Effector memory CD4-positive, alpha-beta T cell (primary cell): ENCODE measurements at regions not wholly inside any gene's neighbourhood (a gene's known extent, or its start where the extent isn't known, plus 50 kb on each side); places are given as distances from the start of the nearest gene placed in this dataset.

ENCODE experiments used
- DNase-seq, 3 donors: peaks; one replicate each; pipeline ENCODE4 v3.0.0-alpha.2; 2020
- H3K27ac ChIP-seq: 2 replicates; pipeline ENCODE4 v1.7.0; 2013; ENCODE audit warnings: mild to moderate bottlenecking, low read length, moderate library complexity; ENCODE audit not compliant: insufficient read depth, poor library complexity, severe bottlenecking
- H3K27me3 ChIP-seq: replicated peaks from 2 replicates; pipeline ENCODE4 v1.7.0; 2013; ENCODE audit warnings: mild to moderate bottlenecking, low read length; ENCODE audit not compliant: insufficient read depth, control insufficient read depth, poor library complexity, severe bottlenecking
- H3K36me3 ChIP-seq: 2 replicates; pipeline ENCODE4 v1.7.0; 2013; ENCODE audit warnings: mild to moderate bottlenecking, low read length, moderate library complexity; ENCODE audit not compliant: control insufficient read depth, insufficient read depth
- H3K4me1 ChIP-seq: 2 replicates; pipeline ENCODE4 v1.7.0; 2013; ENCODE audit warnings: low read length, mild to moderate bottlenecking; ENCODE audit not compliant: control insufficient read depth, insufficient read depth, poor library complexity, severe bottlenecking
- H3K4me3 ChIP-seq: 2 replicates; pipeline ENCODE4 v1.7.0; 2013; ENCODE audit warnings: low read length, low read depth, mild to moderate bottlenecking; ENCODE audit not compliant: insufficient read depth, poor library complexity, severe bottlenecking
- H3K9me3 ChIP-seq: 2 replicates; pipeline ENCODE4 v1.7.0; 2013; ENCODE audit warnings: mild to moderate bottlenecking, low read length, moderate library complexity; ENCODE audit not compliant: control insufficient read depth

- Histone ChIP-seq H3K4me3 (no peak overlapping the region), H3K4me1 (no peaks in the 10 kb centered on the region), H3K9me3 (no peaks in the 10 kb centered on the region), H3K36me3 (no peaks in the 10 kb centered on the region), H3K27me3 (no peaks in the 10 kb centered on the region), H3K27ac (no peak overlapping the region)
- no peak for DNase-seq
Observed at GRCh38 chr13:83386609-83387008, 495.7 kb downstream of the SLITRK1 start.

GRCh38 chr13:83378908-83379307 lies 503.4 kb downstream of the SLITRK1 start:
- Histone ChIP-seq H3K27ac (no peak overlapping the region), H3K4me1 (no peaks in the 10 kb centered on the region), H3K36me3 (no peaks in the 10 kb centered on the region), H3K27me3 (no peaks in the 10 kb centered on the region), H3K4me3 (no peak overlapping the region), H3K9me3 (no peaks in the 10 kb centered on the region)
- no peak for DNase-seq

GRCh38 chr13:83377491-83377890 lies 504.8 kb downstream of the SLITRK1 start:
- no peaks in the 10 kb centered on the region for H3K9me3 ChIP-seq
- H3K36me3 ChIP-seq = no peaks in the 10 kb centered on the region
- no peaks in the 10 kb centered on the region for H3K27me3 ChIP-seq
- no peak for DNase-seq
- no peak overlapping the region for H3K27ac ChIP-seq
- H3K4me1 ChIP-seq = no peaks in the 10 kb centered on the region
- no peak overlapping the region for H3K4me3 ChIP-seq

- DNase-seq = no peak
- no peaks in the 10 kb centered on the region for H3K36me3 ChIP-seq
- no peak overlapping the region for H3K4me3 ChIP-seq
- H3K27me3 ChIP-seq = no peaks in the 10 kb centered on the region
- H3K9me3 ChIP-seq = no peaks in the 10 kb centered on the region
- no peak overlapping the region for H3K27ac ChIP-seq
- no peaks in the 10 kb centered on the region for H3K4me1 ChIP-seq
Observed at GRCh38 chr13:83372786-83373185, 509.5 kb downstream of the SLITRK1 start.

- no peak for DNase-seq
- Histone ChIP-seq H3K36me3 (no peaks in the 10 kb centered on the region), H3K27ac (no peak overlapping the region), H3K4me1 (no peaks in the 10 kb centered on the region), H3K9me3 (no peaks in the 10 kb centered on the region), H3K4me3 (no peak overlapping the region), H3K27me3 (no peaks in the 10 kb centered on the region)
Observed at GRCh38 chr13:83365723-83366122, 516.6 kb downstream of the SLITRK1 start.

GRCh38 chr13:83355041-83355440 lies 527.2 kb downstream of the SLITRK1 start:
- H3K9me3 ChIP-seq = no peaks in the 10 kb centered on the region
- H3K4me3 ChIP-seq = no peak overlapping the region
- H3K27me3 ChIP-seq = no peaks in the 10 kb centered on the region
- H3K36me3 ChIP-seq = no peaks in the 10 kb centered on the region
- DNase-seq = no peak
- no peak overlapping the region for H3K27ac ChIP-seq
- H3K4me1 ChIP-seq = no peaks in the 10 kb centered on the region

GRCh38 chr13:83352391-83352790 lies 529.9 kb downstream of the SLITRK1 start:
- Histone ChIP-seq H3K9me3 (no peaks in the 10 kb centered on the region), H3K27ac (no peak overlapping the region), H3K36me3 (no peaks in the 10 kb centered on the region), H3K4me3 (no peak overlapping the region), H3K4me1 (no peaks in the 10 kb centered on the region), H3K27me3 (no peaks in the 10 kb centered on the region)
- DNase-seq = no peak

GRCh38 chr13:83350569-83350968 lies 531.7 kb downstream of the SLITRK1 start:
- Histone ChIP-seq H3K4me3 (no peak overlapping the region), H3K36me3 (no peaks in the 10 kb centered on the region), H3K27ac (no peak overlapping the region), H3K9me3 (no peaks in the 10 kb centered on the region), H3K27me3 (no peaks in the 10 kb centered on the region), H3K4me1 (no peaks in the 10 kb centered on the region)
- DNase-seq = no peak

GRCh38 chr13:83344518-83344917 lies 537.8 kb downstream of the SLITRK1 start:
- no peak for DNase-seq
- H3K4me3 ChIP-seq = no peak overlapping the region
- H3K4me1 ChIP-seq = no peaks in the 10 kb centered on the region

GRCh38 chr13:83340170-83340569 lies 542.1 kb downstream of the SLITRK1 start:
- DNase-seq = no peak

More at GRCh38 chr13:83344518-83344917, 537.8 kb downstream of the SLITRK1 start:
- Histone ChIP-seq H3K27ac (no peak overlapping the region), H3K36me3 (no peaks in the 10 kb centered on the region), H3K27me3 (no peaks in the 10 kb centered on the region), H3K9me3 (no peaks in the 10 kb centered on the region)

More at GRCh38 chr13:83340170-83340569, 542.1 kb downstream of the SLITRK1 start:
- Histone ChIP-seq H3K4me1 (no peaks in the 10 kb centered on the region), H3K27me3 (no peaks in the 10 kb centered on the region), H3K36me3 (no peaks in the 10 kb centered on the region), H3K27ac (no peak overlapping the region), H3K4me3 (no peak overlapping the region), H3K9me3 (no peaks in the 10 kb centered on the region)
